HG03045 (cell line): ENCODE measurements at regions not wholly inside any gene's neighbourhood (a gene's known extent, or its start where the extent isn't known, plus 50 kb on each side); places are given as distances from the start of the nearest gene placed in this dataset.

ENCODE experiments used
- ATAC-seq: cut with Tn5 transposase; IDR thresholded peaks from one replicate; pipeline ENCODE4 v1.9.1; 2021; ENCODE audit warnings: mild to moderate bottlenecking, moderate library complexity; ENCODE audit not compliant: unreplicated experiment

- no peak for ATAC-seq
Observed at GRCh38 chr7:33661430-33662160, 243.7 kb upstream of the BMPER start.

GRCh38 chr7:33666531-33666930, 238.8 kb upstream of the BMPER start:
- ATAC-seq = no peak

DNA sequence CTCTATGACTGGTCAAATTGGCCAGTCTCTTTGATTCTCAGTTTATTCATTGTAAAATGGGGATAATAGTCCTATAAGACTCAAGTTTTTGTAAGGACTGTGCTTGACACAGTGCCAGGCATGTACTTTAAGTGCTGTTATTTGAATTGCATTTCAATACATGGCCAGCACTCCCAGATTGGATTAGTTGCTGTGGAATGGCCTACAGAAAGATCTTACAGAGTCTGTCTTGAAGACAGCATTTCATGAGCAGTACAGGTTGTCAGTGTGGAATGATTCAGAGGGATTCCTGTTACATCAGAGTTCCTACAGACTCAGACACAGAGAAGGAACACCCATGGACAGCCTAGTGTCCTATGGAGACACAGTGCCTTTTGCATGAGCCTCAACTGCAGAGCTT, 238.1 kb upstream of the BMPER start:
- ATAC-seq = no peak

DNA sequence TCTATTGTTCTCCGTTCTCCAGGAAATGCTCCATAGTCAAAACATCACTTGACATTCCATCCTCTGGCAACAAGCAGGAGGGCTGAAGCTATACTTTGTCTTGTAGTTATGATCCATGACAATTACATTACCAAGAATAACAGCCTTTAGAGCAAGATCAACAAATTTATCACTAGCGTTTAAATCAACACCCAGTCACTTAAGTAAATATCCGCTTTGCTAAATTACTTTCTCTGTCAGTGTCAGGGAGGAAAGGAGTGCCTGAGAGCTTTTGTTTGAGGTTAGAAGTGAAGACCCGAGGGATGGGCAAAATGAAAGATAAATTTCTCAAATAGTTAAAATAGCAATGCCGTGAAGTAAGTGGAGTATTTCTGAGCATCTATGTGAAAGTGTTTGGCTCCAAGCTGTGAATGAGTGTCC, 236.1 kb upstream of the BMPER start:
- no peak for ATAC-seq

GRCh38 chr7:33671531-33672262, 233.6 kb upstream of the BMPER start:
- ATAC-seq = no peak

- no peak for ATAC-seq
Observed at GRCh38 chr7:33673029-33673700, 232.2 kb upstream of the BMPER start.

DNA sequence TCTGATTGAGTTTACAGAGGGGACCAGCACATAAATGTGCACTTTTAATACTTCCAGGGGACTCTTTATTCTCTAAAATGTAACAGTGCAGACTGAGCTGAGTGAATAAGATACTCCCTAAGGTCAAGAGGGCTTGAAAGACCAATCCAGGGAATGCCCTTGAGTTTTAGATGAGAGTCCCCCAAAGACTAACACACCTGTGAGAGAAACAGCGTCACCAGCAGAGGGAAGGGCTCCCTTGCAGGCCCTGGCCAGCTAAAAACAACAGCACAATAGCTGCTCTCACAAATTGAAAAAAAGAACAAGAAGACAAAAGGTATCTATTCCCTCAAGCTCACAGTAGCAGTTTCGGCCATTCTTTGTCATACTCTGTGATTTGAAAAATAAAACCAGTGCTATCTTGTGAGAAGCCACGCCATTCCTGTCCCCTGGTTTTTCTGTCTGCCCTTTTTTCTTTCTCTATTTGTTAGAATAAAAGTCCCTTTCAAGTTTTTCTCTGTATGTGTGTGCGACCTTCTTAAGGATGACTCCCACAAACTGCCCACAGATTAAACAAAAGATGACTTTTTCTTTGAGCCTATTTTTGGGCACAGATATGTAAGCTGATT, 230.4 kb upstream of the BMPER start:
- no peak for ATAC-seq

GRCh38 chr7:33677556-33677955, 227.8 kb upstream of the BMPER start:
- no peak for ATAC-seq

DNA sequence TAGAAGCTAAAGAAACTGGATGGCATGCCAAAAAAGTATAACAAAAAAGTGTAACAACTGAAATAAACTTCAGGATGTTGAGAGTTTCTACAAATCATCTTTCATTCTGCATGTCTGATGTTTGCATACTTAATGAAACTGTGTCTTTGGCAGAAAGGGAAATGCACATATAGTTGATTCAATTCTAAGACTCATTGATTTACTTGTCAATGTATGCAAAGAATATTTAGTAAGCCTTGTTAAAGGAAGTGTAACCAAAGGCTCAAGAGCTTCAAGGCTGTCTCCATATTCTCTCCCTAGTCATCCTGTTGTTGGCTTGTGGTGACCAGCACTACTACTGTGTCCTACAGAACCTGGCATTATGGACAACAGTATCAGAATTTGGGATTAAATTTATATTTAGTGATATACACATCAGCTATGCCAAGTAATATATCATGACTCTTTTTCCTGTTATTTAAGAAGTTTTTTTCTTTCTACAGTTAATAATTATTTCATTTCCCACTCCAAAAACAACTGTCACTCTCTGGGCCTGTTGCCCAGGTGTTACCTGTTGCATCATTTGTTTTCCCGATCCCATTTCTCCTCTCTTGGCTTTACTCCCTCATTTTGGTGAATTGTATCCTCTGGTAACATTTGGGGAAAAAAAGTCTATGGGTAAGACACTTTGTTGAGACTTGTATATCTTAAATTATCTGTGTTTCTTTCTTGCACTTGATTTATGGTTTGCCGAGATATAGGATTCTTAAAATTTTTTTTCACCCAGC, 226.6 kb upstream of the BMPER start:
- no peak for ATAC-seq

DNA sequence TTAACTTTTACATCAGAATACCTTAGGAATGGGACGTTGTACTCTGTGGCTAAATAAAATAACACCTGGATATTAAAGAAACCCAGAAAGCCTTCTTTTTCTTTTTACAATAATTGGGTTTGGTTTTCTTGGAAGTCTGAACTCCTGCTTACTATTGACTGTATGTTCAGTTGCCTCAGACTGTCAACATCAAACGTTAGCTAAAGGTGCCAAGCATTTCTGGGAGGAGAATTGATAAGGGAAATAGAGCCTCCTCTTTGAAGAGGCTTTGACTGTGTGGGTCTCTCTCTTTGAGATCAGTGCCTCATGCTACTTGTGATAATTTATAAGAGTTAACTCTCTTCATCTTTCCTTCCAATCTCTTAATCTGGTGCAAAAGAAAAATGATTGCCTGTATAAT, 224.7 kb upstream of the BMPER start:
- ATAC-seq = no peak

- no peak for ATAC-seq
Observed at GRCh38 chr7:33685503-33685902, 219.8 kb upstream of the BMPER start.

- ATAC-seq = no peak
Observed at GRCh38 chr7:33685981-33686683, 219.2 kb upstream of the BMPER start.

DNA sequence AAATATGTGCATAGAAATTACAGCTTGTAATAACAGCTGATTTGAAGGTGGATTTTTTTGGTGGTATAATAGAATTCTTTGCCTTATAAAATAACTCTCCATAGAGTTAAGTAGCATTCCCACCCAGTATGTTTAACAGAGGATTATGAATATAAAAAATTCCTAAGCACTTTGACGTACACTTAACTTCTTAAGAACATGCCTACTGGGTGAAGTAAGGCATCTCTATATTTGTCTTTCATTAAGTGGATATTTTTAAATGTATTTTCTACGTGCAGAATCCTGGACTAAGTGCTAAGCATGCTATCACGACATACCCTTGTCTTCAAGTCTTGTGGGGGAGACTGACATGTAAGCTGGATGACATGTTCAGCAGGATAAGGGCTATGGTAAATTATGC, 217.7 kb upstream of the BMPER start:
- no peak for ATAC-seq

GRCh38 chr7:33691180-33691579, 214.2 kb upstream of the BMPER start:
- ATAC-seq = no peak

- no peak for ATAC-seq
Observed at GRCh38 chr7:33692956-33693355, 212.4 kb upstream of the BMPER start.

DNA sequence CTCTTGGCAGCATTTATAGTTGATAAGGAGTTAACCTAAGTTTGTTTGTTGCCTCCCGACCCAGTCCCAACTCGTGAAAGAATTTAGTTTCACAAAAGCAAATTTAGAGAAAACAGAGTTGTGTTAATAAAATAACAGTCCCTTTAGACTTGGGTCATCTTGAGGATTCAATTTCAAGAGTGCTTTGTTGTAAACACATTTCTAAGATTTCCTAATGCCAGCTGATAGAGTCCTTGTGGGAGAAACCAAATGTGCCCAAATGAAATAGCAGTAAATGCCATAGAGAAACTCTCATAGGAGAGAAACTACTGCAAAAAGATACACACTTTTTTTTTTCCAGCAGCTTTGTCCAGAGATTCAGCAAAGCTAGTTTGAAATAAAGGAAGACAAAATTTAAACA, 211.3 kb upstream of the BMPER start:
- no peak for ATAC-seq

GRCh38 chr7:33697616-33698015, 207.7 kb upstream of the BMPER start:
- no peak for ATAC-seq

DNA sequence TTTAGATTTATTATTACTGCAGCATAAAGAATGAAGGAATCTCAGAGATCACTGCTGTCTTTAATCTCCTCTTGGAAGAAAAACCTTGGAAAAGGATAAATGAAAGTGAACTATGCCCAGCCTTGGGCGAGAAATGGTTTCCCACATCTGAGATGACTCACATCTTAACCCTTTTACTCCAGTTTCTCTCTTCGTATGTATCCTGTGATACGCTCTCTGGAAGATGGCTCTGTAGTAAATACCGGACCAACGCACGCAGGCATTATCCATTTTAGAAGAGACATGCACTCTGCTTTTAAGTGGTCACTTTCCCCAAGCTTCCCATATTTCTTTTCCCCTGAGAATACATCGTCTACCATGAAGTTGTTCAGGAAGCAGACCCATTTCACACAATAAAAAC, 207.3 kb upstream of the BMPER start:
- ATAC-seq = no peak

DNA sequence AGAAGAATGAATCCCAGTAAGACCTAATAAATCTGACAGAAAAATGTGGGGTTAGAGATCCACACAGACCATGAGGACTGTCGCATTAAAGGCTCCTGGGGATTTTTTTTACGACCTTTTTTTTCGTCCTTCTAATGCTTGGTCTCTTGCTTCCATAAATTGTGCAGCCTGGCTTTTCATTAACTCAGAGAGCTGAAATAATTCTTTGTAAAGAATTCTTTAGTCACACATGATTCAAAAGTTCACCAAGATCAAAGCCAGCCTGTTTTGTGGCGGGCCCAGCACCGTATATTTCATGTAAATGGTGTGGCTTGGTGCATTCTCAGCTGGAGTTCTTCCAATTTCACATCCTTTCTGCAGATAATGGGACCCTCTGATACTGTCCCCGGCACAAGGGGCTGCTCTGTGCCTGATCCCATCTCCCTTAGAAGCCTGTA, 206.6 kb upstream of the BMPER start:
- no peak for ATAC-seq
